ENCODE measurements at regions not wholly inside any gene's neighbourhood (a gene's known extent, or its start where the extent isn't known, plus 50 kb on each side); places are given as distances from the start of the nearest gene placed in this dataset.

GRCh38 chr9:118721923-118722322 is 647.3 kb downstream of the BRINP1 start:
- ATAC-seq (no peak), FAIRE-seq (no peak), DNase-seq (ENCODE audit: low read depth in 1 of 2, low spot score in 1 of 2) (no peak)
- POLR2A ChIA-PET = no interaction called here
- TF ChIP-seq NR3C1 (IDR thresholded peaks at IDR 0.05) (no peak), SMC3 (IDR thresholded peaks at IDR 0.05) (no peak)
- CTCF ChIA-PET = no interaction called here
- H3K4me1 ChIP-seq = no peaks in the 10 kb centered on the region
- H3K4me2 ChIP-seq = no peak overlapping the region
- WGBS (ENCODE audit: missing lambda C conversion rate) = 21% methylated on average over 2 of the region's 2 CpGs
- no peak overlapping the region for H3K4me3 ChIP-seq
- H3K27ac ChIP-seq = no peak overlapping the region
- 0 out of 3 replicates have a peak, but pooled peaks cover 3% of the 10 kb centered on the region for H3K9me3 ChIP-seq

DNA sequence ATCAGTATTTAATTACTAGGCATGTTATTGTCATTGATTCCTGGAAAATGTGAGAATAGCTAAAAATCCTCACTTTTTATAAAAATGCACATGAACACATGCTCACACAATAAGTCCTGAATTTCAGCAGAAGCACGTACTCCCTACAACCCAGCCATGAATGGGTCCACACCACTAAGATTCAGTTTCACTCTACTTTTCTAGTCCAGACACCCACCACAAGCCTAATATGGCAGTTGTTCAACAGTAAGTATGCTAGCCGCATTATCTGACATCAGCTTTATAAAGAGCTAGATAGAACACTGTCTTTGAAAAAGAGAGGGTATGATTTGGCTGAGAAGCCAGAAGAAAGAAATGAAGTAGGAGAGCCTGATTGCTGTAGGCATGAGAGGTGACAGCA is 639.3 kb downstream of the BRINP1 start:
- 25% methylated on average over 2 of the region's 2 CpGs for WGBS (ENCODE audit: missing lambda C conversion rate)
- no peak for ATAC-seq

More for the DNA sequence above, 639.3 kb downstream of the BRINP1 start:
- DNase-seq (ENCODE audit: low read depth in 1 of 2, low spot score in 1 of 2) (no peak), FAIRE-seq (no peak)
- no peaks in the 10 kb centered on the region for H3K4me1 ChIP-seq
- H3K4me3 ChIP-seq = no peak overlapping the region
- H3K4me2 ChIP-seq = no peak overlapping the region
- ChIA-PET CTCF (no interaction called here), POLR2A (no interaction called here)
- H3K27ac ChIP-seq = no peak overlapping the region
- H3K9me3 ChIP-seq = 0 out of 3 replicates have a peak, but pooled peaks cover 3% of the 10 kb centered on the region
- TF ChIP-seq MAX (IDR thresholded peaks at IDR 0.05) (no peak), BHLHE40 (IDR thresholded peaks at IDR 0.05; ENCODE audit: low read depth, low read length) (no peak), HOXA7 (CRISPR knock-in tag; IDR thresholded peaks at IDR 0.05) (no peak), KDM1A (IDR thresholded peaks at IDR 0.05; ENCODE audit: low read depth) (no peak), RAD21 (conservative IDR thresholded peaks at IDR 0.05 in 1 of 2, IDR thresholded peaks at IDR 0.05 in 1 of 2) (no peak), TFCP2L1 (CRISPR knock-in tag; IDR thresholded peaks at IDR 0.05) (no peak), ZC3H11A (IDR thresholded peaks at IDR 0.05) (no peak), HOXB5 (CRISPR knock-in tag; IDR thresholded peaks at IDR 0.05) (no peak), REST (IDR thresholded peaks at IDR 0.05) (no peak), HES2 (IDR thresholded peaks at IDR 0.05) (no peak), NR3C1 (IDR thresholded peaks at IDR 0.05) (no peak), TP53 (CRISPR knock-in tag; IDR thresholded peaks at IDR 0.05) (no peak), RFX5 (IDR thresholded peaks at IDR 0.05) (no peak), MYC (IDR thresholded peaks at IDR 0.05; ENCODE audit: borderline replicate concordance, low read length) (no peak), CEBPB (IDR thresholded peaks at IDR 0.05) (no peak), POLR2AphosphoS2 (conservative IDR thresholded peaks at IDR 0.05; ENCODE audit: low read length) (no peak), FOXS1 (CRISPR knock-in tag; IDR thresholded peaks at IDR 0.05) (no peak)
- TF ChIP-seq, protein P1, sequence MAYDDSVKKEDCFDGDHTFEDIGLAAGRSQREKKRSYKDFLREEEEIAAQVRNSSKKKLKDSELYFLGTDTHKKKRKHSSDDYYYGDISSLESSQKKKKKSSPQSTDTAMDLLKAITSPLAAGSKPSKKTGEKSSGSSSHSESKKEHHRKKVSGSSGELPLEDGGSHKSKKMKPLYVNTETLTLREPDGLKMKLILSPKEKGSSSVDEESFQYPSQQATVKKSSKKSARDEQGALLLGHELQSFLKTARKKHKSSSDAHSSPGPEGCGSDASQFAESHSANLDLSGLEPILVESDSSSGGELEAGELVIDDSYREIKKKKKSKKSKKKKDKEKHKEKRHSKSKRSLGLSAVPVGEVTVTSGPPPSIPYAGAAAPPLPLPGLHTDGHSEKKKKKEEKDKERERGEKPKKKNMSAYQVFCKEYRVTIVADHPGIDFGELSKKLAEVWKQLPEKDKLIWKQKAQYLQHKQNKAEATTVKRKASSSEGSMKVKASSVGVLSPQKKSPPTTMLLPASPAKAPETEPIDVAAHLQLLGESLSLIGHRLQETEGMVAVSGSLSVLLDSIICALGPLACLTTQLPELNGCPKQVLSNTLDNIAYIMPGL (CRISPR knock-in tag; IDR thresholded peaks at IDR 0.05; ENCODE audit: borderline replicate concordance) = no peak
- TF ChIP-seq, protein P2, sequence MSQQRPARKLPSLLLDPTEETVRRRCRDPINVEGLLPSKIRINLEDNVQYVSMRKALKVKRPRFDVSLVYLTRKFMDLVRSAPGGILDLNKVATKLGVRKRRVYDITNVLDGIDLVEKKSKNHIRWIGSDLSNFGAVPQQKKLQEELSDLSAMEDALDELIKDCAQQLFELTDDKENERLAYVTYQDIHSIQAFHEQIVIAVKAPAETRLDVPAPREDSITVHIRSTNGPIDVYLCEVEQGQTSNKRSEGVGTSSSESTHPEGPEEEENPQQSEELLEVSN (IDR thresholded peaks at IDR 0.05; ENCODE audit: borderline replicate concordance, low read depth) = no peak
- TF ChIP-seq, protein P3, sequence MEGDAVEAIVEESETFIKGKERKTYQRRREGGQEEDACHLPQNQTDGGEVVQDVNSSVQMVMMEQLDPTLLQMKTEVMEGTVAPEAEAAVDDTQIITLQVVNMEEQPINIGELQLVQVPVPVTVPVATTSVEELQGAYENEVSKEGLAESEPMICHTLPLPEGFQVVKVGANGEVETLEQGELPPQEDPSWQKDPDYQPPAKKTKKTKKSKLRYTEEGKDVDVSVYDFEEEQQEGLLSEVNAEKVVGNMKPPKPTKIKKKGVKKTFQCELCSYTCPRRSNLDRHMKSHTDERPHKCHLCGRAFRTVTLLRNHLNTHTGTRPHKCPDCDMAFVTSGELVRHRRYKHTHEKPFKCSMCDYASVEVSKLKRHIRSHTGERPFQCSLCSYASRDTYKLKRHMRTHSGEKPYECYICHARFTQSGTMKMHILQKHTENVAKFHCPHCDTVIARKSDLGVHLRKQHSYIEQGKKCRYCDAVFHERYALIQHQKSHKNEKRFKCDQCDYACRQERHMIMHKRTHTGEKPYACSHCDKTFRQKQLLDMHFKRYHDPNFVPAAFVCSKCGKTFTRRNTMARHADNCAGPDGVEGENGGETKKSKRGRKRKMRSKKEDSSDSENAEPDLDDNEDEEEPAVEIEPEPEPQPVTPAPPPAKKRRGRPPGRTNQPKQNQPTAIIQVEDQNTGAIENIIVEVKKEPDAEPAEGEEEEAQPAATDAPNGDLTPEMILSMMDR (IDR thresholded peaks at IDR 0.05) = no peak

Data from A549 (cell line).